ENCODE measurements at regions not wholly inside any gene's neighbourhood (a gene's known extent, or its start where the extent isn't known, plus 50 kb on each side); places are given as distances from the start of the nearest gene placed in this dataset.

GRCh38 chr4:60759518-60760245 is 440.4 kb upstream of the ADGRL3 start:
- TF ChIP-seq CTCF (IDR thresholded peaks at IDR 0.05) (peak in 3 of 12 donors; percentile 12 to 39 (median 33)), POLR2A (IDR thresholded peaks at IDR 0.05) (no peak)

Measured in heart left ventricle (tissue), 13 donors.